Right lung (tissue), 2 donors: ENCODE measurements at regions not wholly inside any gene's neighbourhood (a gene's known extent, or its start where the extent isn't known, plus 50 kb on each side); places are given as distances from the start of the nearest gene placed in this dataset.

Experiments used
- DNase-seq, 2 donors: peaks; one replicate each; pipeline ENCODE4 v3.0.0-alpha.2; 2013

GRCh38 chr12:98211909-98212695 lies 303.3 kb upstream of the TMPO start:
- DNase-seq = no peak

- DNase-seq = no peak
These were observed 301.8 kb upstream of the TMPO start for GRCh38 chr12:98213556-98213955.

- no peak for DNase-seq
These were observed 298.1 kb upstream of the TMPO start for GRCh38 chr12:98217257-98217656.

- DNase-seq = no peak
These were observed 294.8 kb upstream of the TMPO start for GRCh38 chr12:98220636-98221035.

- DNase-seq = no peak
These were observed 294.1 kb upstream of the TMPO start for GRCh38 chr12:98221243-98221808.

GRCh38 chr12:98222135-98222534 lies 293.3 kb upstream of the TMPO start:
- DNase-seq = no peak

- DNase-seq = no peak
These were observed 290.7 kb upstream of the TMPO start for GRCh38 chr12:98224584-98225221.

- DNase-seq = no peak
These were observed 288.2 kb upstream of the TMPO start for GRCh38 chr12:98227162-98227561.

GRCh38 chr12:98228683-98229539 lies 286.5 kb upstream of the TMPO start:
- DNase-seq = no peak

- DNase-seq = no peak
These were observed 285.9 kb upstream of the TMPO start for GRCh38 chr12:98229540-98229924.

- no peak for DNase-seq
These were observed 282.5 kb upstream of the TMPO start for GRCh38 chr12:98232753-98233390.

GRCh38 chr12:98235301-98235700 lies 280.1 kb upstream of the TMPO start:
- DNase-seq = no peak

- DNase-seq = peak; percentile 31 to 45
These were observed 276.8 kb upstream of the TMPO start for GRCh38 chr12:98238515-98239130.

- DNase-seq = no peak
These were observed 272.2 kb upstream of the TMPO start for GRCh38 chr12:98243190-98243589.

GRCh38 chr12:98244136-98244535 lies 271.3 kb upstream of the TMPO start:
- no peak for DNase-seq

- no peak for DNase-seq
These were observed 262.0 kb upstream of the TMPO start for GRCh38 chr12:98253207-98254037.

GRCh38 chr12:98256830-98257229 lies 258.6 kb upstream of the TMPO start:
- DNase-seq = no peak

- DNase-seq = peak in 1 of 2 donors; percentile 5
These were observed 255.7 kb upstream of the TMPO start for GRCh38 chr12:98259693-98260092.

GRCh38 chr12:98260276-98260675 lies 255.1 kb upstream of the TMPO start:
- DNase-seq = no peak

- no peak for DNase-seq
These were observed 252.5 kb upstream of the TMPO start for GRCh38 chr12:98262902-98263301.
